ENCODE measurements at regions not wholly inside any gene's neighbourhood (a gene's known extent, or its start where the extent isn't known, plus 50 kb on each side); places are given as distances from the start of the nearest gene placed in this dataset.
"Not testable (repeated sequence)": the region's sequence is repeated elsewhere in the genome, so short reads cannot be mapped to it uniquely, and the experiment has no call there.

DNA sequence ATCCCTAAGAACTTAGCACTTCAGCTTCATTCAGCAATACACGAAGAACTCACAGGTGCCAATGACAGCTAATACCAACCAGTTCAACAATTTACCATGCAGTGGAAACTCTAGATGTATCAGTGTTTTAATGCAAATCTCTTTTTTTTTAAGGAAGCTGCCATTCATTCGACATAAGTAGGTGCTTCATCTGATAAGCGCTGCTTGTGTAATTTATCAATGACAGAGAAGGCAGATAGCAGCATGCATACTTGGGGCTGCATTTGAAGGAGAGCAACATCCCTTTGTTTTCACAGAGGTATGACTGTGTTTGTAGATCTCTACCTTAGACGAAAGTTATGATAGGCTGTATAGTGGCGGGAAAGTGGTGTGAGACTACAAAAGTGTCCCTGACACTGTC, 977.1 kb downstream of the AACS start:
- H3K27ac Mint-ChIP-seq: no peak overlapping the region
- peaks cover 4% of the 10 kb centered on the region for H3K9me3 Mint-ChIP-seq
- DNase-seq (no peak), ATAC-seq (no peak)
- H3K36me3 Mint-ChIP-seq (ENCODE audit: low read depth): no peaks in the 10 kb centered on the region
- H3K4me1 Mint-ChIP-seq: no peaks in the 10 kb centered on the region
- H3K27me3 Mint-ChIP-seq: no peaks in the 10 kb centered on the region
- H3K4me3 Mint-ChIP-seq: no peak overlapping the region

DNA sequence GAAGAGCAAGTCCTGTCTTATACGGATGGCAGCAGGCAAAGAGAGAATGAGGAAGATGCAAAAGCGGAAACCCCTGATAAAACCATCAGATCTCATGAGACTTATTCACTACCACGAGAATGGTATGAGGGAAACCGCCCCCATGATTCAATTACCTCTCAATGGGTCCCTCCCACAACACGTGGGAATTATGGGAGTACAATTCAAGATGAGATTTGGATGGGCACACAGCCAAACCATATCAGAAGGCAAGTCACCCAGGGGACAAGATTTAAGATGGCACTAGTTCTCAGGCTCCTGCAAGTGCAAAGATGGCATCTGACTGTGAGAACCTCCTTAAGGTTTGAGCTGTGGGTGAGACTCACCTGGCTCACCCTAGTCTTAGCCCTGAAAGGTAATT, 984.3 kb downstream of the AACS start:
- not testable (repeated sequence) for DNase-seq; ATAC-seq; H3K36me3 Mint-ChIP-seq (ENCODE audit: low read depth); H3K4me3 Mint-ChIP-seq; H3K4me1 Mint-ChIP-seq; H3K27me3 Mint-ChIP-seq; H3K27ac Mint-ChIP-seq
- H3K9me3 Mint-ChIP-seq: peaks cover 11% of the 10 kb centered on the region

DNA sequence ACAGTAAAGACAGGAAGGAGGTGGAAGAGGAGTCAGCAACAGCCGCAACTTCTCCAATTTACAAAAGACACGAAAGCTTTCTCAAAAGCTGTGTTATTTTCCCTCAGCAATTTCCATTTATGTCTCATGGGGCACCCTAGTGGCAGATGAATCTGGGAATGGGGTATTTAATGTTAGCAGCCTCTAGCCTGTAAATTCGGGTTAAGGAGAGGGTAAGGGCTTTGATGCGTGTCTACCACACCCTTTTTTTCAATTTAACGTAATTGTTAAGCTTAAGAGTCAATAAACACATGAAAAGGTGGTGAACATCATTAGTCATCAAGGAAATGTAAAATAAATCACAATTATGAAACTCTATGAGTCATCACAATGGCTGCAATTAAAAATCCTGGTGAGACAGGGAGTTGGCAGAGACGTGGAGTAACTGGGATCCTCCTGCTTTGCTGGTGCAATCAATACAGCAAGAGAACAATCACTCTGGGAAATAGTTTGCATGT, 986.4 kb downstream of the AACS start:
- ATAC-seq: no peak
- Mint-ChIP-seq H3K36me3 (ENCODE audit: low read depth) (no peaks in the 10 kb centered on the region), H3K4me3 (no peak overlapping the region), H3K9me3 (peaks cover 11% of the 10 kb centered on the region), H3K27me3 (no peaks in the 10 kb centered on the region), H3K4me1 (no peaks in the 10 kb centered on the region), H3K27ac (no peak overlapping the region)
- no peak for DNase-seq

DNA sequence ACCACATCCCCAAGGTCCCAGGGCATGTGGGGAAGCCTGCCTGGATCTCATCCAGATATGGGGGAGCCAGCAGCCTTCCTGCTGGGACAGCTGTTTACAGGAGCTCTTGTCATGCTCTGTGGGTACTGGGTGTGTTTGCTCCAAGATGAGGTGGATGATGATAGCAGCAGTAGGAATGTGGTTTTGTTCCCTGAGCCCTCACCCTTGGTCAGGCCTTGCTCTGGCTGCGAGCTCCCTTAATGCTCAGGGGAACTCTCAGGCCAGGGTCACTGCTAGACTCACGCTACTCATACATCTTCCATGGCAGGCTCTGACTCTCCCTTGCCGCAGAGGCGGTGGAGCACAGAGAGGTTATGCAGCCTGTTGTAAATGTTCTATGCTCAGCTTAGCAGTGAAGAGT, 990.3 kb downstream of the AACS start:
- H3K27me3 Mint-ChIP-seq: no peaks in the 10 kb centered on the region
- DNase-seq: no peak
- H3K4me1 Mint-ChIP-seq: no peaks in the 10 kb centered on the region
- H3K9me3 Mint-ChIP-seq: peaks cover 4% of the 10 kb centered on the region
- no peaks in the 10 kb centered on the region for H3K36me3 Mint-ChIP-seq (ENCODE audit: low read depth)
- no peak overlapping the region for H3K27ac Mint-ChIP-seq
- ATAC-seq: no peak
- H3K4me3 Mint-ChIP-seq: no peak overlapping the region

DNA sequence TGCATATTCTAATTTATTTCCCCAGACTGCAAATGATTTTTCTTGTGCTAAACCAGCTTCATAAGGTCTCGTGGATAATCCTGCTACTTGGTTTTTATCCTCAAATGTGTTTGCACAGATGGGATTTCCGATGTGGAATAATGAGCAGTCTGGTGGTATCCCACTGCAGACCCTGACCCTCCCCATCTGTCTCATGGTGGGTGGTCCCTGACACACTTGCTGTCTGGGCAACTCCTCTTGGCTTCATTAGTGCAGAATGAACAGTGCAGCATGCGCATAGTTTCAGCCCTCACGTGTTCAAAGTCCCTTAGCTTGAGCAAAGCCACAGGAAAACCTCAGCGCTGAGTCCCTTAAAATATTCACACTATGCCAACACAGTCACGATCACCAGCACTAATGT, 996.5 kb downstream of the AACS start:
- ATAC-seq (no peak), DNase-seq (no peak)
- Mint-ChIP-seq H3K4me1 (no peaks in the 10 kb centered on the region), H3K4me3 (no peak overlapping the region), H3K9me3 (no peaks in the 10 kb centered on the region), H3K27me3 (no peaks in the 10 kb centered on the region), H3K27ac (no peak overlapping the region), H3K36me3 (ENCODE audit: low read depth) (no peaks in the 10 kb centered on the region)

DNA sequence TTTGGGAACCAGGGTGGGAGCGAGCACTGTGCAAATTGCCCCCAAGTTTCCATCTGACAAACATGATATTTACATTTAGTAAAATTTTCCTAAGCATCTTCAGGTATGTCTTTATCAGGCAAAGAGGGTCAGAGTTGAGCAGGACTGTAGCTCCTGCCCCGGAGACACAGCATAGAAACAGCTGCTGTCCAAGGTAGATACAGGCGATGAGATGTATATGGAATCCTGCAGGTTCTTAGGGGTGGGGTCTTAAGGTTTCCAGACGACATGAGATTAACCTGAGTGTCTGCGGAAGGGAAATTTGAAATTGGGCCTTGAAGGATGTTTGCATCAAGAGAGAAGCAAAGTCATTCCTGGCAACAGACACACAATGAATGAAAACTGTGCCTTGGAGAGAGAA, 998.8 kb downstream of the AACS start:
- ATAC-seq (no peak), DNase-seq (no peak)
- Mint-ChIP-seq H3K4me1 (no peaks in the 10 kb centered on the region), H3K27ac (no peak overlapping the region), H3K9me3 (no peaks in the 10 kb centered on the region), H3K36me3 (ENCODE audit: low read depth) (no peaks in the 10 kb centered on the region), H3K27me3 (no peaks in the 10 kb centered on the region), H3K4me3 (no peak overlapping the region)

DNA sequence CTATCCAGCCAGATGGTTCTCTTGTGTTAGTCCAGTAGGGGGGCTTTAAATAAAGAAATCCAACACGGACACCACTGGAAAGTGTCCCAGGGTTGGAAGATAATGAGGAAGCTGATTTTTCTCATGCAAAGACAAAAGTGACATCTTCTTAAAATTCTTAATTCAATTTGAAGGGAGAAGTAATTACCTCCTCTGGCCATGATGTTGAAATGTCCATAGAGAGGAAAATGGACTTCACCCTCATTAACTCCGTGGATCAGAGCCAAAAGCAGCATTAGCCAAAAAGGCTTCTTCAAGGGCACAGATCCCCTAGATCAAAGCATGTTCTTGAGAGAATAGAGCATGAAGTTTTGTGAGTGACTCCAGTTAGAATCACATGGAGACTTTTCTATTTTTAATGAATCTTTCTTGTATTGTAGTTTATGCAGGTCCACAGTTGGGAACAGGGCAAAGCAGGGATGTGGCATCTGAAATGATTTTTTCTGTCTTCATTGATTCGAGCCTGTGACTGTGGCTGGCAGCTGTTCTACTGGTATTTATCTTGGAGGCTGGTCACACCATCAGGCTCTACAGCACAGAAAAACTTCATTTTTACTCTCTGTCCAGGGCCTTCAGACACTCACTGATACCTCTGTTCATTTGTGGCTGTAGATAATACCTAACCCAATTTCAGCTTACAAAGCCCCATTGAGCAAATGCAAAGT, 1002.5 kb downstream of the AACS start:
- Mint-ChIP-seq H3K9me3 (peaks cover 8% of the 10 kb centered on the region), H3K36me3 (ENCODE audit: low read depth) (no peaks in the 10 kb centered on the region), H3K4me1 (no peaks in the 10 kb centered on the region), H3K27ac (no peak overlapping the region), H3K27me3 (no peaks in the 10 kb centered on the region), H3K4me3 (no peak overlapping the region)
- DNase-seq (no peak), ATAC-seq (no peak)

DNA sequence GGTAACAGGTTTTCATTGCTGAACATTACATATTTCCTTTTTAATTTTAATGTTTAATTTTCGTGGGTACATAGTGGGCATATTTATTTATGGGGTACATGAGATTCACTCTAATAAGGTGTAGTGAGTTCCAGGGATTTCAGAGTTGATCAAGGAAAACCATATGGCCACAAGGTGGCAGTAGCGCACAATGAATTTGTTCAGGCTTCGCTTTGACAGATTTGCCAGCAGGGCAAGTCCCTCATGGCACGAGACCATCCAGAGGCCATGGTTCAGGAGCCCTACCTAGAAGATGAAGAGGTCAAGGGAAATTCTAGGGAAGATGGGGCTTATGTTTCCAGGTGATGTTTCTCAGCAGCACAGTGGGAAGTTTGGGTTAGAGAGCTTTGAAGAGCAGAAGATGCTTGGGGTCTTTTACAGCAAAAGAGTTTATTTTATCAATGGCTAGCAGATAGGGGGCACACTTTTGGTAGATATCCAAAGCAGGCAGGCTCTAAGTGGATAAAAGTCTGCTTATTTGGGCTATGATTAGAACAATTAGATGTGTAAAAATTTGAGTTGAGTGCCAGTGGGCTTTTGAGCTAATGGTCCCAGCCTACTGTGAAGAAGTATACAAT, 1004.4 kb downstream of the AACS start:
- H3K4me1 Mint-ChIP-seq: no peaks in the 10 kb centered on the region

DNA sequence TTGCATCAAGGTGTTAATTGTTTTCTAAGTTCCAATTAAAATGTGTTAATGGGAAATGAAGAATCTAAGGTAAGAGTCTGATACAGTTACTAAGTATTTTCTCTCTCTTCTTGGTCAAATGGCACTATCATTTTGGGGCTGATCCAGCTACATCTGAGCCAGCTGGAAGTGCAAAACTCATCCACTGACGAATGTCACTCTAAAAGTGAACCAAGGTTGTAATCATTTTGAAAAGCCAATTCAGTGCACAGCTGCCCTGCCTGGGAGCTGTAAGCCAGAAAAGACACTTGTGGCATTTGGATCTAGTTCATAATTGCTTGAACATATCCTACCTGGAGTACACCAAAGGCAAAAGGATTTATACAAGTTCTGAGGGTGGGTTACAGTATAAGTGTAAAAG, 1011.3 kb downstream of the AACS start:
- no peaks in the 10 kb centered on the region for H3K9me3 Mint-ChIP-seq
- H3K4me1 Mint-ChIP-seq: no peaks in the 10 kb centered on the region

More for the DNA sequence above, 1004.4 kb downstream of the AACS start:
- Mint-ChIP-seq H3K4me3 (no peak overlapping the region), H3K27me3 (no peaks in the 10 kb centered on the region), H3K36me3 (ENCODE audit: low read depth) (no peaks in the 10 kb centered on the region), H3K9me3 (peaks cover 8% of the 10 kb centered on the region), H3K27ac (no peak overlapping the region)
- DNase-seq (peak; percentile 64), ATAC-seq (no peak)

DNA sequence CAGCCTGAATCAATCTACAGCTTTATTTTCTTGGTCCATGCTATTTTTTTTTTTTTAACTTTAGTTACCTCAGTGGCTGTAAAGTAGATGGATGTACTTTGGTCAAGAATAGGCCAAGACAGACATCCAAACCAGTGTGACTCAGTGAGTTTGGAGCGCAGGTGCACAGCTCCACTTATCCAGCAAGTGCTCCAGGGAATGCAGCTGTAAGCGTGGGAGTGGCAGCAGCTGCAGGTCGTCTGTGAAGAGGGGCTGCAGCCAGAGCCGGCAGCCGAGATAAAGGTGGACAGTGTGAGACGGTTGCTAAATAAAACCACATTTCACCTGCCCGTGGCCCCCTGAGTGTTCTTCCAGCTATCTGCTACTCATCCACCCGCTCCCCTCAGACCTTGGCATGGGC, 1018.7 kb downstream of the AACS start:
- ATAC-seq: no peak
- Mint-ChIP-seq H3K27me3 (no peaks in the 10 kb centered on the region), H3K4me3 (no peak overlapping the region), H3K9me3 (no peaks in the 10 kb centered on the region), H3K36me3 (ENCODE audit: low read depth) (no peaks in the 10 kb centered on the region), H3K4me1 (no peaks in the 10 kb centered on the region), H3K27ac (no peak overlapping the region)
- DNase-seq: no peak

More for the DNA sequence above, 1011.3 kb downstream of the AACS start:
- Mint-ChIP-seq H3K27ac (no peak overlapping the region), H3K36me3 (ENCODE audit: low read depth) (no peaks in the 10 kb centered on the region), H3K4me3 (no peak overlapping the region), H3K27me3 (no peaks in the 10 kb centered on the region)
- ATAC-seq: no peak
- DNase-seq: no peak

DNA sequence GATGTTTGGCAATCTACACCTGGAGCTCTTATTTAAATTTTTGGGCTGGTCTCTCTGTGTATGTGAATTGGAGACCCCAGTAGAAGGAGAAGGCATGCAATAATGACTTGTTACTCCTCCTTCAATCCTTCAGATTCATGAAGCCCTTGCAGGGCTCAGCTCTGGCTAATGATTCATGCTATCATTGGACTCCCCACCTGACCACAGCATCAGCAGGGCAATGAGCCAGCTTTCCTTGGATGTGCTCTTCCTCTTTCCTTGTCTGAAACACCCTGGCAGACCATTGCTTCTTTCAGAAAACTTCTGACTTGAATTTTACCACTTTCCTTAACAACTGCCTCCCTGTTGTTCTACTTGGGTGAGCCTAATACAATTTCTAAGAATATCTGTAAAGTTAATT, 1019.2 kb downstream of the AACS start:
- H3K4me3 Mint-ChIP-seq: no peak overlapping the region
- peaks cover 5% of the 10 kb centered on the region for H3K9me3 Mint-ChIP-seq
- ATAC-seq: no peak
- no peaks in the 10 kb centered on the region for H3K4me1 Mint-ChIP-seq
- H3K27ac Mint-ChIP-seq: no peak overlapping the region
- DNase-seq: no peak
- no peaks in the 10 kb centered on the region for H3K36me3 Mint-ChIP-seq (ENCODE audit: low read depth)
- no peaks in the 10 kb centered on the region for H3K27me3 Mint-ChIP-seq

DNA sequence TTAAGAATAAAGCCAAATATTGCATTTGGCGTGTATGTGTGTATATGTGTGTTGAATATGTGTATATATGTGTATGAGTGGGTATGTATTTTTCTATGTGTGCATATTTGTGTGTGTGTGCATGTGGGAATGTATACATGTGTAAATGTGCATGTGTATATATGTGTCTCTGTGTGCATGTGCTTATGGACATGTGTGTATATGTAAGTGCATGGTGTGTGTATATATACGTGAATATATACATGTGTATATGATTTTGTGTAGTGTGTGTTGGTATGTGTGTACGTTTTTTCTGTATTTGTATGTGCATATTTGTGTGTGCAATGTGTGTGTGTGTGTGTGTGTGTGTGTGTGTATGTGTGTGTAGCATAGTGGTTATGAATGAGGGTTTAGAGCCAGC, 1021.0 kb downstream of the AACS start:
- H3K4me3 Mint-ChIP-seq: no peak overlapping the region
- peaks cover 10% of the 10 kb centered on the region for H3K9me3 Mint-ChIP-seq
- ATAC-seq: no peak
- DNase-seq: no peak
- H3K27me3 Mint-ChIP-seq: no peaks in the 10 kb centered on the region
- no peaks in the 10 kb centered on the region for H3K4me1 Mint-ChIP-seq
- no peaks in the 10 kb centered on the region for H3K36me3 Mint-ChIP-seq (ENCODE audit: low read depth)
- no peak overlapping the region for H3K27ac Mint-ChIP-seq

DNA sequence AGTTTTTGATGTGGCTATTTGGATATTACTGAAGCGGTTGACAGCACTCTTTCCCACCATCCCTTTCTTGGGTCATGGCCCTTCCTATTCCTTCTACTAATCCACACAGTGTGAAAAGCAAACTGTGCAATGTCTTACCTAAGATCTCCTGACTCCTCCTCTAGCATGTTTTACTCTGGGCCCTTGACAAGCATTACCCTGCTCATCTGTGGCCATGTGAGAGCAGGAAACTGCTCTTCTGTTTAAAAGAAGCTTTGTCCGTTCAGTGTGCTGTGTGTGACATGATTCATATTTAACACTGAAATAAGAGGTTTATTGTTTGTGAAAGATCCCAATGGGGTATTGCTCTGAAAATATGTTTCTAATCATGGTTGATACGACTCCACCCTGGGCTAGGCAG, 1022.5 kb downstream of the AACS start:
- H3K36me3 Mint-ChIP-seq (ENCODE audit: low read depth): no peaks in the 10 kb centered on the region
- no peaks in the 10 kb centered on the region for H3K4me1 Mint-ChIP-seq
- no peak overlapping the region for H3K27ac Mint-ChIP-seq
- H3K4me3 Mint-ChIP-seq: no peak overlapping the region
- ATAC-seq (no peak), DNase-seq (no peak)
- peaks cover 22% of the 10 kb centered on the region for H3K9me3 Mint-ChIP-seq
- no peaks in the 10 kb centered on the region for H3K27me3 Mint-ChIP-seq

DNA sequence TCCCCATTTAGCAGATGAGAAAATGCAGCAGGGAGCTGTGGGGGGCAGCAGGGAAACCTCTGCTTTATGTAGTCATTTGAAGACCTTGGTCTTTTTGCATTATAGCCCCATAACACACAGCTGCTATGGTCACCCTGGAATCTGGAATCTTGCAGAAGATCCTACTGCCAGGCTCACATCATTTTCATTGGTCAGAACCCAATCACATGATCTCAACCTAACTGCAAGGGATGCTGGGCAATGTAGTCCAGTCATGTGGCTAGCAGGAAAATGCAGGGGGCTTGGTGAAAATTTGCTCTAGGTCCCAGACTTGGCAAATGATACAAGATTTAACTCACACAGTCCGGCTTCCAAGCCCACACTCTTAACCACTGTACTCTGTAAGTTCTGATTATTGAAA, 1028.7 kb downstream of the AACS start:
- Mint-ChIP-seq H3K4me1 (no peaks in the 10 kb centered on the region), H3K9me3 (peaks cover 25% of the 10 kb centered on the region), H3K36me3 (ENCODE audit: low read depth) (no peaks in the 10 kb centered on the region), H3K27me3 (no peaks in the 10 kb centered on the region), H3K27ac (no peak overlapping the region), H3K4me3 (no peak overlapping the region)
- ATAC-seq: no peak
- DNase-seq: no peak

DNA sequence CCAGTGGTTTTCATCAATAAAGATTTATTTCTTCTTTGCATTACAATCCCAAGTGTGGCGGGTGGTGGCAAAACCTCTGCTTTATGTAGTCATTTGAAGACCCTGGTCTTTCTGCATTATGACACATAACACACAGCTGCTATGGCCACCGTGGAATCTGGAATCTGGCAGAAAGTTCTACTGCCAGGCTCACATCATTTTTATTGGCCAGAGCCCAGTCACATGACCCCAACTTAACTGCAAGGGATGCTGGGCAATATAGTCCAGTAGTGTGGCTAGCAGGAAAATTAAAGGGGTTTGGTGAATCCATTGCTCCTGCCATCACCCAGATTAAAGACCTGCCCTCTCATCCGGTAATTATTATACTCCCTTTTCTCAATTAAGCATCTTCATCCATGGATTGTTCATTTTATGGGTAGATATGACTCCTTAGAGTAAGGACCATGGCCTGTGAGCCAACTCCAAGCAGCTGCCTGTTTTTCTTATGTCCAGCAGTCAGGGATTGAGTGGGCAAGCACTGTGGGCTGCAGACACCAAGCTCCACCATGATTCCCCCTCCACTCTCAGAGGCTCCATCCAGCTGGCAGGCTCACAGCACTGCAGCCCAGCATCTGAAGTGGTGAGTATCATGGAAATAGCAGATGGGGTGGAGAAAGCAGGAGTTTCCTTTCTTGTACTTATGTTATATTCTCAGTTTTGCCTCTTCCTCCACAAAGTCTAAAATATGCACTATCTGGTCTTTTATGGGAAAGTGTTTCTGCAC, 1030.7 kb downstream of the AACS start:
- Mint-ChIP-seq H3K4me1 (no peaks in the 10 kb centered on the region), H3K9me3 (peaks cover 18% of the 10 kb centered on the region), H3K27ac (no peak overlapping the region), H3K27me3 (no peaks in the 10 kb centered on the region), H3K4me3 (no peak overlapping the region), H3K36me3 (ENCODE audit: low read depth) (no peaks in the 10 kb centered on the region)
- DNase-seq (no peak), ATAC-seq (no peak)
